Fibroblast of villous mesenchyme (primary cell): ENCODE measurements at regions not wholly inside any gene's neighbourhood (a gene's known extent, or its start where the extent isn't known, plus 50 kb on each side); places are given as distances from the start of the nearest gene placed in this dataset.
"Not testable (repeated sequence)": the region's sequence is repeated elsewhere in the genome, so short reads cannot be mapped to it uniquely, and the experiment has no call there.

Experiments
- DNase-seq: peaks from one replicate; pipeline ENCODE4 v3.0.0-alpha.2; 2010; ENCODE audit warnings: low read depth
- H3K4me3 ChIP-seq: 2 replicates; pipeline ENCODE4 v1.5.1; 2011; ENCODE audit warnings: low read depth, mild to moderate bottlenecking, low read length
- CTCF ChIP-seq: IDR thresholded peaks from 2 replicates; pipeline ENCODE4 v1.5.1; 2012; ENCODE audit warnings: low read depth, mild to moderate bottlenecking, low read length; ENCODE audit not compliant: insufficient read depth

GRCh38 chr13:108069521-108070210 lies 145.7 kb downstream of the LIG4 start:
- DNase-seq, result no peak
- H3K4me3 ChIP-seq, result no peak overlapping the region
- no peak for TF ChIP-seq CTCF

GRCh38 chr13:108064372-108064771 lies 151.0 kb downstream of the LIG4 start:
- not testable (repeated sequence) for DNase-seq, H3K4me3 ChIP-seq

- H3K4me3 ChIP-seq, result no peak overlapping the region
- no peak for DNase-seq
- no peak for TF ChIP-seq CTCF
Measured at GRCh38 chr13:108060111-108060510, 155.2 kb downstream of the LIG4 start.

- peak; percentile 16 for DNase-seq
- TF ChIP-seq CTCF, result no peak
- no peak overlapping the region for H3K4me3 ChIP-seq
Measured at GRCh38 chr13:108056278-108056677, 159.1 kb downstream of the LIG4 start.

- no peak for TF ChIP-seq CTCF
- no peak for DNase-seq
- H3K4me3 ChIP-seq, result no peak overlapping the region
Measured at GRCh38 chr13:108049211-108049610, 166.1 kb downstream of the LIG4 start.

GRCh38 chr13:108044954-108045353 lies 170.4 kb downstream of the LIG4 start:
- TF ChIP-seq CTCF, result no peak
- DNase-seq, result no peak
- H3K4me3 ChIP-seq, result no peak overlapping the region

GRCh38 chr13:108042866-108043265 lies 172.5 kb downstream of the LIG4 start:
- not testable (repeated sequence) for DNase-seq, H3K4me3 ChIP-seq

- no peak for TF ChIP-seq CTCF
- peak; percentile 24 for DNase-seq
- no peak overlapping the region for H3K4me3 ChIP-seq
Measured at GRCh38 chr13:108037348-108037747, 178.0 kb downstream of the LIG4 start.
